ENCODE measurements at regions not wholly inside any gene's neighbourhood (a gene's known extent, or its start where the extent isn't known, plus 50 kb on each side); places are given as distances from the start of the nearest gene placed in this dataset.

- no peak for TF ChIP-seq CTCF (IDR thresholded peaks at IDR 0.05)
- no peak for TF ChIP-seq POLR2A (IDR thresholded peaks at IDR 0.05)
Observed at GRCh38 chr21:20814090-20814489, 184.1 kb upstream of the NCAM2 start.

Data from heart left ventricle (tissue), 13 donors.